DMS114 treated with DMSO at 0.1 percent for 48 hours (cell line): ENCODE measurements at regions not wholly inside any gene's neighbourhood (a gene's known extent, or its start where the extent isn't known, plus 50 kb on each side); places are given as distances from the start of the nearest gene placed in this dataset.

ENCODE experiments used
- DNase-seq: peaks from one replicate; lab custom pipeline; 2025; ENCODE audit not compliant: unreplicated experiment; lab: John Stamatoyannopoulos, UW

DNA sequence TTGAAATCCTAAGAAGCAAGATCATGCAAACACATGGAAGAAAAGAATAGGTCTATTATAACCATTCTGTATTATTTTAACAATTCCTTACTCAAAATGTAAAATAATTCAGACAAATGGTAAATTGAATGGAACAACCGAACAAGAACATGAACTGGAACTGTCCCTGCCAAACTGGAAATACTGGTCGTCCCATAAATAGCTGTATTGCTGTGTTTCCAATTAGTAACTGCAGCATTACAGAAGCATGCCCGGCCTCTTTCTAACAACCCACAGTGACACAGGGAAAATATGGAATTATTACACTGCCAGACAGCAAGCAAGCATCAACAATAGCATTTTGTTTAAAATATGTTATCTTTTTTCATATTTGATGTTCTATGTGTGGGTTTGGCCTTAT, 1138.5 kb upstream of the PHF14 start:
- no peak for DNase-seq

DNA sequence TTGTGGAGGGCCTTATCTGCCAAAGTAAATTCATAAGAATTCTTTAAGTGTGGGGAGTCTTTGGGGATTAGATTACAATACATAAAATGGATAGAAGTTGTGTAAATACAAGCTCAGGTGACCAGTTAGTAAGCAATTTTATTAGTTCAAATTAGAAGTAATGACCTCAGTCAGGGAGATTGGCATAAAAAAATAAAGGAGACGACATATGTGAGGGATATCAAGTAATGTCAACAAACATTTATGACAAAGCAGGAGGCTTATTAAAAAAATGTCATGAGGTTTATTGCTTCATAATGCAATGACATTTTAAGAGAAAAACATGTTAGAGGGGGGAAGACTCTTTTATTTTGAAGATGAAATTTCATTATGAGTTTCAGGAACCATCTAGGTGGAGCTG, 1137.0 kb upstream of the PHF14 start:
- no peak for DNase-seq

GRCh38 chr7:9842301-9842700, 1131.4 kb upstream of the PHF14 start:
- no peak for DNase-seq

DNA sequence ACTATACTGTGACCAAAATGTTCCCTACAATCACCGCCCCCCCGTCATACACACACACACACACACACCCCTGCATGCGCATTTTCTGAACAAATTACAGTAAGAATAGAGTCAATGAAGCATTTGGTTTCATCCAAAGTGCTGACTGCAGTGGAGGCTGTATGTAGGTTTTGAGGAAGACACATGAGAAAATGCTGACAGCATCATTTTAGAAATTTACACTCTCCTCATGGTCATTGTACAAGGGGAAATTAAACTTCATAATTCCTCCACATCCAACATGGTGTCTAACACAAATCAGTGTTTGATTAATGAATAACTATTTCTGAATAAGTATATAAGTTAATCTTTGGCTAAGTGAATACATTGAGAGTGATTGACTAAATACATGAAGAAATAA, 1126.8 kb upstream of the PHF14 start:
- no peak for DNase-seq

DNA sequence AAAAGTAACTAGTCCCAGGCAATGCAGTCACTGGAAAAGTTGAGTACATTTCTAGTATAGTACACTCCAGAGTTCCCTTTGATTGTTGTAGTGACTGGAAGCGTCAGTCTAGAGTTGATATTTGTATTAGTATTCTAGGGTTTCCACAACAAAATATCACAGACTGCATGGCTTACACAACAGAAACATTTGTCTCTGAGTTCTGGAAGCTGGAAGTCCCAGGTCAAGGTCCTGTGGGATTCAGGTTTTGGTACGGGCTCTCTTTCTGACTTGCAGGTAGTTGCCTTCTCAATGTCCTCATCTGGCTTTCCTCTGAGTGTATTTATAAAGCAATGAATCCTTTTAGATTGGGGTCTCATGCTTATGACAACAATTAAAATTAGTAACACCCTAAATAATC, 1119.1 kb upstream of the PHF14 start:
- DNase-seq = no peak

- no peak for DNase-seq
These were observed 1117.0 kb upstream of the PHF14 start for GRCh38 chr7:9856668-9857067.

- no peak for DNase-seq
These were observed 1110.1 kb upstream of the PHF14 start for GRCh38 chr7:9863545-9863944.

DNA sequence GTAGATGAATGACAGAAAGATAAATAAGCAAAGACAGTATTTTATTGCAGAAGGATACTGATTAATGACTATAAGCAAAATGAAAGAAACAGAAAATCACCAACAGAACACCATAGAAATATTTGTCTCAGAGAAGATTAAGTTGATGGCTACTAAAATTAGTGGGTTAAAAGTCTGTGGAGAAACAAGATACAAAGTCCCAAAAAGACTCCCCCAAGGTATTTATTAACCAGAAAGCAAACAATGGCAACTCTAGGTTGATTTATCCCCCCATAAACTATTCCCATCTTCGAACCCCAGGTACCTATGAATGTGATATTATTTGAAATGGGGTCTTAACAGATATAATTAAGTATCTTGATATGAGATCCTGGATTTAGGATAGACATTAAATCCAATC, 1104.5 kb upstream of the PHF14 start:
- no peak for DNase-seq

DNA sequence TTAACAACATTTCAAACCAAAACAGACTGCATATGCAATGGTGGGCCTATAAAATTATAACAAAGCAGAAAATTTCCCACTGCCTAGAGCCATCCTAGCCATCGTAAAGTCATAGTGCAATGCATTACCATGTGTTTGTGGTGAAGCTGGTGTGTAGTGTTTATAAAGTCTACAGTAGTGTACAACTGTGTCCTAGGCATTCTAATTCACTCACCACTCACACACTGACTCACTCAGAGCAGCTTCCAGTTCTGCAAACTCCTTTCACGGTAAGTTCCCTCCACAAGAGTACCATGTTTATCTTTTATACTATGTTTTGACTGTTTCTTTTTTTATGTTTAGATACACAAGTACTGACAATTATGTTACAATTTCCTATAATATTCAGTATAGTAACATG, 1104.1 kb upstream of the PHF14 start:
- no peak for DNase-seq

- DNase-seq = no peak
These were observed 1103.0 kb upstream of the PHF14 start for GRCh38 chr7:9870674-9871073.

DNA sequence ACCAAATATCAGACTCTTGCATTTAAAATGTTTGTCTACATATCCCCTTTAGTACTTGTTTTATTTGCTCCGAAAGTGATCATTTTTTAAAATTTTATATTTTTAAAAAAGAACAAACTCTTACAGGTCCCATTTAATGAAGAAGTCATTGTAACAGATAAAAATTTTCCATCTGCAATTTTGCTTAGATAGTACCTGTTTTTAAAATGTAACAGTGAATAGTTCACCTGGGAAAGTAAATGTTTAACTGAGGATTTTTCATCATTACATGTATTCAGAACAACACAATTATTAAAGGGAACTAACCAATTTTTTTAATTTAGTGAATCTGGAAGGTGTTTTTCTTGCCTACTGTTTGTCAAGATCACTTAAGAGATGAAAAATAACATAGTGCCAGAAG, 1099.5 kb upstream of the PHF14 start:
- no peak for DNase-seq

- DNase-seq = no peak
These were observed 1097.6 kb upstream of the PHF14 start for GRCh38 chr7:9876053-9876452.

DNA sequence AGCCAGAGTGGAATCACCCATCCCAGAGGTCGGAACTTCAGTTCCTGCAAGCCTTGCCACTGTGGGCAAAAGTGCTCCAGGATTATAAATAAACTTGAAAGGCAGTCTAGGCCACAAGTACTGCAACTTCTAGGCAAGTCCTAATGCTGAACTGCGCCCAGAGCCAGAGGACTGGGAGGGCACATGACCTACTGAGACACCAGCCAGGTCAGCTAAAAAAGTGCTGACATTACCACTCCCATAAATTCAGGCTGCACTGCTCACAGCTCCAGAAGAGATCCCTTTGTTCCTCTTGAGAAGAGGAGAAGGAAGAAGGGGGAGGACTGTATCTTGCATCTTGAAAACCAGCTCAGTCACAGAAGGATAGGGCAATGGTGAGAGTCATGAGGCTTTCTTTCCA, 1084.1 kb upstream of the PHF14 start:
- DNase-seq = no peak

DNA sequence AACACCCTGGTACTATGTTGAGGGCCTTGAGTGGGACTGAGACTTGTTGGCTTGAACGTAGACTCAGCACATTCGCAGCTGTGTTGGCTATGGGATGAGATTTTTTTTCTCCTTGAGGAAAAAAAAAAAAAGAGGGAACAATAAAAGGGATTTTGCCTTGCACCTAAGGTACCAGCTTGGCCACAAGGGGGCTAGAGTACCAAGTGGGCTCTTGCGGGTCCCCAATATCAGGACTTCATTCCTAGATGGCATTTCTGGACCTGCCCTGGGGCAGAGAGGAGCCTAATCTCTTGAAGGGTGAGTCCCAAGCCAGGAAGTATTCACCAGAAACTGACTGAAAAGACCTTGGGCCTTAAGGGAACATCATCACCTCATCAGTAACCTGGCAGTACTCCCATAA, 1083.6 kb upstream of the PHF14 start:
- no peak for DNase-seq

DNA sequence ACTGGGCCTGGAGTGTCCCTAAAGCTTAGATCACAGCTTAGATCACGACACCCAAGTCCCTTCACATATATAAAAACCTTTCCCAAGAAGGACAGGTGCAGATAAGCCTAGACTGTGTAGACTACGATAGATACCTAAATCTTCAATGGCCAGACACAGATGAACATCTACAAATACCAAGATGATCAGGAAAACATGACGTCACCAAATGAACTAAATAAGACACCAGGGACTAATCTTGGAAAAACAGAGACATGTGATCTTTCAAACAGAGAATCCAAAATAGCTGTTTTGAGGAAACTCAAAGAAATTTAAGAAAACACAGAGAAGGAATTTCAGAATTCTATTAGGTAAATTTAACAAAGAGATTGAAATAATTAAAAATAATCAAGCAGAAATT, 1082.6 kb upstream of the PHF14 start:
- DNase-seq = no peak

- DNase-seq = no peak
These were observed 1073.3 kb upstream of the PHF14 start for GRCh38 chr7:9900339-9900738.

- DNase-seq = no peak
These were observed 1052.3 kb upstream of the PHF14 start for GRCh38 chr7:9921326-9921725.

GRCh38 chr7:9937944-9938631, 1035.6 kb upstream of the PHF14 start:
- DNase-seq = no peak

DNA sequence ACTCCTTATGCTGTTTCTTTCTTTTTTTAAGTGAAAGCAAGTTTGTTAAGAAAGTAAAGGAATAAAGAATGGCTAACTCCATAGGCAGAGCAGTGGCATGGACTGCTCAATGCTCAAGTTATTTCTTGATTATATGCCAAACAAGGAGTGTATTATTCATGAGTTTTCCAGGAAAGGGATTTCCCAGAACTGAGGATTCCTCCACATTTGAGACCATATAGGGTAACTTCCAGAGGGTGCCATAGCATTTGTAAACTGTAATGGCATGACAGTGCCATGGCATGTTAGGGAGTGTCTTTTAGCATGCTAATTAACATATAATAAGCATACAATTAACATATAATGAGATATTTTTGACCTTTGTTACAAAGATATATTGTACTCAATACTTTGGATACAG, 1034.5 kb upstream of the PHF14 start:
- DNase-seq = no peak

DNA sequence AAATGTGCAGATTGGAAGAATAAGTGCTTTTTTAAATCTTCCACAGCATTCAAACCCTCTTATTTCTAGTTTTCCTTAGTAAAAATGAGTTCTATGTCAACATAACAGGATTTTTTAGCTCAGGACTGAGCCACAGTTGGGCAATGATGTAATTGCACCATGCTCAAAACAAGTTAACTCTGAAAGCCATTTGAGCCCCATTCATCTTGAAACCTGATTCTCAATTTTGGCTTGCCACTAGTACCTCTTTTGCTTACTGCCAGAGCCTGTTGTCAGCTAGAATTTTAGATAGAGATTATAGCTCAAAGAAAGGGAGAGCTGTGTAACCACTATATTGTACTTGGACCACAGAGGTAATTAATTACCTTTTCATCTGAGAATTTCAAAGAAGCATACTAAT, 1028.5 kb upstream of the PHF14 start:
- no peak for DNase-seq

DNA sequence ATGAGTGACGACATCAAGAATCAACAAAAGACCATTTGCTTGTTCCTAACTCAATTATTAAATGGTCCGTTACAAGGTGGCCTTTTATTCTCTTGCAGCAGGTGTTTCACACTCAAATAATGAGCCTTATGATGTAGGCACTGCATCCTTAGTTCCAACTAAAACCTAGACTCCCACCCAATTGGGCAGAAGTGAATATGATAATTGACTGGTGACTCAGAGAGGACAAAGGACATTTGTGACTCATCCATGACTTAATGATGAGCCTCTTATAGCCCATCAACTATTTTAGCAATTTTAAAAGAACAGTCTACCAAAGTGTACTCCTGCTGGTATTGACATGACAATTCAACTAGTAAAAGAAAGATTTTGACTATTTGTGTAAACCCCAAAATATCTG, 1027.8 kb upstream of the PHF14 start:
- no peak for DNase-seq

DNA sequence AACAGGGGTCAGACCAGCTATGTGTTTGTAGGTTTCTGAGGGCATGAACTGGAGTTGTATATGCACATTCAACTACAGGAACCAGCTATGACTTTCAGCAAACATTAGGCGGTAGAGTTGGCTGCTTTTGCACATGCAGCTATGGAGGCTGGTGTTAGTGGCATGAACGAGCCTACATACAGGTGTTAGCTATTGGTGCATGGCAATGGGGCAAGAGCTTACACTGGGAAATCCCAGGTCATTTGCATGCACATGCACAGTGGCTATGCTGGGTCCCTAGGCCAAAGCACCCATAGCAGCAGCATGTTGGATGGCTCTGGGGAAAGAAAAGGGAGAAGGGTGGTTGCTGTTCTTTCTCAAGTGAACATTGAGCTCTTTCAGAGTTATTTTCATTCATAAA, 1018.5 kb upstream of the PHF14 start:
- DNase-seq = no peak

DNA sequence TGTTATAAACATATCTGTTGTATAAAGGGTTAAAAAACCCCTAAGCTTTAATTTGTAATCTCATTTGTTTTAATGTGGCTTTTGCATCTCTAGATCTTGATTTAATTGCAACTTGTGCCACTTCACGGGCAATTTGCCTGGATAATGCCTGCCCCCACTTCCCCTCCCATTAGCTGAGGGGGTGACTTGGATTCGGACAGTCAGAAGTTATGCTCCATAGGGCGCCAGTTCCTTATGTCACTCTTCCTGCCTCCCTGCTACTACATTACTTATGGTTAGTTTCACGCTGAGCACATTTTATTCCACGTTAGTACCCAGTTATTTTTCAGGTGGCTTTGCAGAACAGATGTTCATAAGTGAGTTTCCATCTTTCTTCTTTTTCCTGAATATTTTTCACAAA, 1015.2 kb upstream of the PHF14 start:
- no peak for DNase-seq

GRCh38 chr7:9960460-9960859, 1013.2 kb upstream of the PHF14 start:
- no peak for DNase-seq
